RWPE1 (cell line): ENCODE measurements at regions not wholly inside any gene's neighbourhood (a gene's known extent, or its start where the extent isn't known, plus 50 kb on each side); places are given as distances from the start of the nearest gene placed in this dataset.

Experiments
- CTCF ChIA-PET: fragments of 350-600 bp; sonication (Branson Sonifier 250); formaldehyde crosslinking; extraction: SDS; loops from one replicate; lab custom pipeline; 2021; lab: Yijun Ruan, JAX
- POLR2A ChIA-PET: fragments of 400-600 bp; formaldehyde crosslinking; extraction: SDS; loops from one replicate; lab custom pipeline; 2020; ENCODE audit warnings: antibody characterized with exemption; ENCODE audit not compliant: low non-redundant PET; lab: Yijun Ruan, JAX
- DNase-seq: peaks from one replicate; pipeline ENCODE4 v3.0.0; 2012; ENCODE audit warnings: low spot score
- H3K27ac ChIP-seq: fragments of 450-650 bp; 2 replicates; pipeline ENCODE4 v1.5.1; 2017
- TF ChIP-seq, protein P1 (sequence below): fragments of 450-650 bp; conservative IDR thresholded peaks from 2 replicates; pipeline ENCODE4 v1.5.1; 2017; ENCODE audit warnings: low read depth, mild to moderate bottlenecking

DNA sequence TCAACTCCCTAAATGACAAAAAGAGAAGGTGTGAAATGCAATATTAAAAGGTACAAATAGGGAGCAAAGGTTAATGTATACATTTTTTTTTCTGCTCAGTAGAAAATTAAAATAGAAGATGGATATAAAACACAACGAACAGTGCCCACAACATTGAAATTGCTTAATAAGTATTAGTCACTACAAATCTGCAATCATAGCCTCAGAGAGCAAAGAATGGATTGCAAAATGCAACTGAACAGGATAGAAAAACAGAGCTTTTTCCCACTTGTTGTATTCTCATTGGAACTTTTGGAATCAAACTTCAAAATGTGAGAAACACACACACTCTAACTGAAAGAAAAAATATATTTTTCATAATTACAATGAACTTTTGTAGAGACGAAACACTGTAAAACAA lies 552.2 kb upstream of the NCAM2 start:
- no peak overlapping the region for H3K27ac ChIP-seq
- peak; percentile 4 for DNase-seq
- ChIA-PET POLR2A (no interaction called here), CTCF (interaction anchor here (0.7 kb wide), 1 partner anchor 42 kb away, joined by 4 read pairs; no protein-coding TSS in a partner anchor)
- TF ChIP-seq, protein P1, sequence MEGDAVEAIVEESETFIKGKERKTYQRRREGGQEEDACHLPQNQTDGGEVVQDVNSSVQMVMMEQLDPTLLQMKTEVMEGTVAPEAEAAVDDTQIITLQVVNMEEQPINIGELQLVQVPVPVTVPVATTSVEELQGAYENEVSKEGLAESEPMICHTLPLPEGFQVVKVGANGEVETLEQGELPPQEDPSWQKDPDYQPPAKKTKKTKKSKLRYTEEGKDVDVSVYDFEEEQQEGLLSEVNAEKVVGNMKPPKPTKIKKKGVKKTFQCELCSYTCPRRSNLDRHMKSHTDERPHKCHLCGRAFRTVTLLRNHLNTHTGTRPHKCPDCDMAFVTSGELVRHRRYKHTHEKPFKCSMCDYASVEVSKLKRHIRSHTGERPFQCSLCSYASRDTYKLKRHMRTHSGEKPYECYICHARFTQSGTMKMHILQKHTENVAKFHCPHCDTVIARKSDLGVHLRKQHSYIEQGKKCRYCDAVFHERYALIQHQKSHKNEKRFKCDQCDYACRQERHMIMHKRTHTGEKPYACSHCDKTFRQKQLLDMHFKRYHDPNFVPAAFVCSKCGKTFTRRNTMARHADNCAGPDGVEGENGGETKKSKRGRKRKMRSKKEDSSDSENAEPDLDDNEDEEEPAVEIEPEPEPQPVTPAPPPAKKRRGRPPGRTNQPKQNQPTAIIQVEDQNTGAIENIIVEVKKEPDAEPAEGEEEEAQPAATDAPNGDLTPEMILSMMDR = no peak

DNA sequence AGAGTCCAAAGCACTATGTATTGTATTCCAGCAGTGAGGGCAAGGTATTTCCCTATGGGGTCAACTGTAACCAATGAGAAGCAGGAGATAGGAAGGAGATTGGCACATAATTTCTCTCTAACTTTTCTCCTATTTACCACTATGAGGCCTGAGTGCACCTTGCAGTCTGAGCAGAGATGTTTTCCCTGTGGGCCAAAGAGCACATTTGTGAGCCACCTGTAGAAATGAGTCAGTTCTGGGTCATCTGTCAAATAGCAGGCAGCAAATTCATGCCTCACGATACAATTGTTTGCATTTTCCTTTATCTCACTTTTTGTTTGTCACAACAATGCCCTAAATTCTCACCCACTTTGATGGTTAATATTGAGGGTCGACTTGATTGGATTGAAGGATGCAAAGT lies 547.2 kb upstream of the NCAM2 start:
- POLR2A ChIA-PET = no interaction called here
- peak; percentile 63 for DNase-seq
- TF ChIP-seq, protein P1 = no peak
- no peak overlapping the region for H3K27ac ChIP-seq
- CTCF ChIA-PET = no interaction called here

DNA sequence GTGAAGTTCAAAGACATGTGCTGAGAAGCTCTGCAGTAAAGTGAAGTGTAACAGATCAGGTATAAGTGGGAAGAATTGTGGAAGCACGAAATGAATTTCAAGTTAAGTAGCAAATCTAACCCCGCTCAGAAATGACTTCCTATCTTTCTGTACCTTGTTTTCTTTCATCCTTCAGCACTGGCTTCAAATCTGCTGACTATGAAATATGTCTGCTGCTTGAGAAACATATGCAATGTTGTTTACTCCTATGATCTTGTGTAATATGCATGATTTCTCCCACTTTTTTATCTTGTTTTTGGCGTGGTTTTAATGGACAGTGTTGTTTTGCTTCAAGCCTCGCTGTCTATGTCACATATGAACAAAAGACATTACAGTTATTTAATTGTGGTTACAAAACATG lies 545.3 kb upstream of the NCAM2 start:
- no peak for DNase-seq
- TF ChIP-seq, protein P1 = no peak
- H3K27ac ChIP-seq = no peak overlapping the region
- POLR2A ChIA-PET = no interaction called here
- CTCF ChIA-PET = no interaction called here

DNA sequence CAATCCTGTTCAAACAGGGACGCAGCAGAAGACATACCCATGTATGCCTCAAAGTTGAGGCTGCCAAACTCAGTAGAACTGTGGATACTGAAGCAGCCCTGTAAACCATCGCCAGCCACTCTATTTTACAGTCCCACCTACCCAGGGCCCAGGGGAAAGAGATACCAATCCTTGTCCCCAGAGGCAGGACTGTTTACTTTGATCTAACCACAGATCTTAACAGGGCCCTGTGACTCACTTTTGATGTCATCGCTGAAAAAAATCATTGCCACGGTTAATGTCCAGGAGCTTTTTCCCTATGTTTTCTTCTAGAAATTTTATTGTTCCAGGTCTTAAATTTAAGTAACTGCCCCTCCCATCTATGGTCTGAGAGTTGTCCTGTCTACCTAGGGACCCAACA lies 538.4 kb upstream of the NCAM2 start:
- H3K27ac ChIP-seq = no peak overlapping the region
- POLR2A ChIA-PET = no interaction called here
- TF ChIP-seq, protein P1 = no peak
- CTCF ChIA-PET = interaction anchor here (1.0 kb wide), 1 partner anchor 12 kb away, joined by 4 read pairs; no protein-coding TSS in a partner anchor
- DNase-seq = no peak

DNA sequence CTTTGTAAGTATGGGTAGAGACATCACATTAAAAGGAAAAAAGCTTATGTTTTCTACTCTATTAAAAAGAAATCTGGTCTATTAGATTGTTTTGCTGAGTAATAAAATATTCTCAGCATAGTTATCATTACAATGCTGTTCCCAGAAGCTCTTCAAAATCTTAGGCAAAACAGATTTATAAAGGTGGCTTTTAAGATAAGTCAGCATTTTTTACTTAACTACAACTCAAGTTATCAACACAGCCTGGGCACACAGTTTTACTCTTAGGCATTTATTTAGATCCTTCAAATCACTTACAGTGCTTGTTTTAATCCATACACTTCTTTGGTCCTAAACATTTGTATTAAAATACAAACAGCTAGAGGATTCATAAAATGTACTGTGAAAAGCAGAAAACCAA lies 534.8 kb upstream of the NCAM2 start:
- H3K27ac ChIP-seq = no peak overlapping the region
- no peak for DNase-seq
- POLR2A ChIA-PET = no interaction called here
- CTCF ChIA-PET = no interaction called here
- TF ChIP-seq, protein P1 = no peak

DNA sequence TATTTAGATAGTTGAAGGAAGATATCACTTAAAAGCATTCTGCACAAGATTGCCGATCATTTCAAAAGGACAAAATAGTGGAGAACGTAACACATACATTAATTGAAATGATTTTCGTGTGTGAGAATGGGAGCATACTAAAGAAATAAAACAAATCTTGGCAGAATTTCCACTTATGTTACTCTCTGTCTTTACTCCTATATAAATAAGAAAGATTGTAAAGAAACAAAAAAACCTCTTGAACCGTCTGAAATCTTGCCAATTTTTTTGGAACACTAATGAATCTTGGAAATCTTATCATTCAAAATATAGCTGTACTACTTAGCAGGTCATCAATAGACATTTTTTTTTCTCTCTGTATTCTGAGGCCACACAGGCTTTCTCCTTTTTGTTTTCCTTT lies 528.8 kb upstream of the NCAM2 start:
- H3K27ac ChIP-seq = no peak overlapping the region
- no peak for DNase-seq
- POLR2A ChIA-PET = no interaction called here
- TF ChIP-seq, protein P1 = no peak
- CTCF ChIA-PET = no interaction called here
